Uterus (tissue), 3 donors: ENCODE measurements at regions not wholly inside any gene's neighbourhood (a gene's known extent, or its start where the extent isn't known, plus 50 kb on each side); places are given as distances from the start of the nearest gene placed in this dataset.

ENCODE experiments used
- DNase-seq, 2 donors: peaks; one replicate each; pipeline ENCODE4 v3.0.0-alpha.2; 2019 to 2020
- H3K27ac ChIP-seq, 2 donors: fragments of 200-600 bp; sonication (generic); 1 replicate in 1 of 2; 2 replicates in 1 of 2; pipeline ENCODE4 v1.5.1; 2016 to 2018
- H3K27me3 ChIP-seq, 2 donors: fragments of 200-600 bp; sonication (generic); one replicate each; pipeline ENCODE4 v1.5.1; 2018 to 2019; ENCODE audit warnings: control low read depth in 1 of 2
- H3K36me3 ChIP-seq, 2 donors: fragments of 200-600 bp; sonication (generic); one replicate each; pipeline ENCODE4 v1.5.1; 2019; ENCODE audit warnings: control low read depth in 1 of 2
- H3K4me1 ChIP-seq, 2 donors: fragments of 200-600 bp; sonication (generic); one replicate each; pipeline ENCODE4 v1.5.1; 2018 to 2019; ENCODE audit warnings: control low read depth in 1 of 2
- H3K4me3 ChIP-seq, 2 donors: fragments of 200-600 bp; sonication (generic); 1 replicate in 1 of 2; 2 replicates in 1 of 2; pipeline ENCODE4 v1.5.1; 2018 to 2019; ENCODE audit warnings: mild to moderate bottlenecking in 1 of 2
- H3K9me3 ChIP-seq, 2 donors: fragments of 200-600 bp; sonication (generic); one replicate each; pipeline ENCODE4 v1.5.1; 2019; ENCODE audit warnings: control low read depth in 1 of 2
- CTCF ChIP-seq, 4 experiments: fragments of 200-600 bp in 2 of 4; fragments of 450-650 bp in 2 of 4; sonication (generic) in 2 of 4; IDR thresholded peaks; one replicate each; pipeline ENCODE4 v1.5.1; 2016 to 2019; ENCODE audit warnings: antibody characterized with exemption in 4 of 4, mild to moderate bottlenecking in 2 of 4, moderate library complexity in 1 of 4
- POLR2A ChIP-seq, 2 donors: fragments of 450-650 bp; IDR thresholded peaks; one replicate each; pipeline ENCODE4 v1.6.1; 2016; ENCODE audit warnings: antibody characterized with exemption in 2 of 2, mild to moderate bottlenecking in 1 of 2, moderate library complexity in 1 of 2
- intact Hi-C: fragments of 100-400 bp; cut with DNase I; formaldehyde crosslinking; loops from one replicate; pipeline ENCODE4 v1.15.1; 2023; ENCODE audit warnings: low total_unique reads
- donor health status: DM: yes; HTN: yes; CAD: no.

DNA sequence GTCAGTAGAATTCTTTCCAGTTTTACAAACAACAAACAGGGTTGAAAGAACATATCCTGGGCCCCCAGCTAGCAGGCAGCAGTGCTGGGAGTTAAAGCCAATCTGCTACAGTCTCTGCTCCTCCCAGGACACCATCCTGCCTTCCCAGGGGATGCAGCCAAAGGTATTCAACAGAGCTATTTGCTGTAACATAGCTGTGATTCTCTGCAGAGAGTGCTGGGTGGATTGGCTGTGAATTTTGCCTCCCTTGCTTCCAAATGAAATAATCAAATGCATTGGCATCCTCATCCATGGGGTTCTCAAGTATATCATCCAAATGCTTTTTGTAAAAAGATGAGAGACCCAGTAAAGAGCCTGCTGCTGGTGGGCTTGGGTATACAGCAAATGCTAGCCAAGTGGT, 124.3 kb downstream of the NPIPB5 start:
- Histone ChIP-seq H3K27ac (no peak overlapping the region), H3K36me3 (no peaks in the 10 kb centered on the region), H3K9me3 (no peaks in the 10 kb centered on the region), H3K4me1 (no peaks in the 10 kb centered on the region), H3K4me3 (no peak overlapping the region), H3K27me3 (no peaks in the 10 kb centered on the region)
- no peak for DNase-seq
- TF ChIP-seq CTCF (IDR thresholded peaks at IDR 0.05) (no peak), POLR2A (IDR thresholded peaks at IDR 0.05) (no peak)
- intact Hi-C loops = no loop called here

DNA sequence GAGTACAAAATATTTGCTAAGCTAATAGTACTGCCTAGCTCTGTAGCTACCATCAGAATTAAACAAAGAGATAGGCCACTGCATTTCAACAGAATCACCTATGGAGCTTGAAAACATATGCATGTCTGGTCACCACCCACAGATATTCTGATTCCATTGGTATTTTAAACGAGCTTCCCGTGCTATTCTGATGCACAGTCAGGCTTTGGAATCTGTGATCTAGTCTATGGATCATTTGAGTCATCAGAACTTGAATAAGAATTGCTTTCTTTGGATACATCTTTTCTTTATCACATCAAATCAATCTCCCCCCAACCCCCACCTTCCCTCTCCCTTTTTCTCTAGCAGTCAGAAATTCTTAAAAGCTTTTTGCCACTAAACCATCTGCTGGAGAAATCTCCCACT, 124.7 kb downstream of the NPIPB5 start:
- intact Hi-C loops = no loop called here
- Histone ChIP-seq H3K9me3 (no peaks in the 10 kb centered on the region), H3K4me1 (no peaks in the 10 kb centered on the region), H3K27me3 (no peaks in the 10 kb centered on the region), H3K27ac (no peak overlapping the region), H3K36me3 (no peaks in the 10 kb centered on the region), H3K4me3 (no peak overlapping the region)
- no peak for TF ChIP-seq CTCF (IDR thresholded peaks at IDR 0.05)
- TF ChIP-seq POLR2A (IDR thresholded peaks at IDR 0.05) = no peak
- no peak for DNase-seq

- no peaks in the 10 kb centered on the region for H3K36me3 ChIP-seq
- H3K27ac ChIP-seq = no peak overlapping the region
- no peaks in the 10 kb centered on the region for H3K27me3 ChIP-seq
- TF ChIP-seq CTCF (IDR thresholded peaks at IDR 0.05) (no peak), POLR2A (IDR thresholded peaks at IDR 0.05) (no peak)
- H3K4me1 ChIP-seq = no peaks in the 10 kb centered on the region
- intact Hi-C loops = no loop called here
- no peaks in the 10 kb centered on the region for H3K9me3 ChIP-seq
- H3K4me3 ChIP-seq = no peak overlapping the region
- no peak for DNase-seq
These were observed 125.1 kb downstream of the NPIPB5 start for GRCh38 chr16:22635801-22636200.

DNA sequence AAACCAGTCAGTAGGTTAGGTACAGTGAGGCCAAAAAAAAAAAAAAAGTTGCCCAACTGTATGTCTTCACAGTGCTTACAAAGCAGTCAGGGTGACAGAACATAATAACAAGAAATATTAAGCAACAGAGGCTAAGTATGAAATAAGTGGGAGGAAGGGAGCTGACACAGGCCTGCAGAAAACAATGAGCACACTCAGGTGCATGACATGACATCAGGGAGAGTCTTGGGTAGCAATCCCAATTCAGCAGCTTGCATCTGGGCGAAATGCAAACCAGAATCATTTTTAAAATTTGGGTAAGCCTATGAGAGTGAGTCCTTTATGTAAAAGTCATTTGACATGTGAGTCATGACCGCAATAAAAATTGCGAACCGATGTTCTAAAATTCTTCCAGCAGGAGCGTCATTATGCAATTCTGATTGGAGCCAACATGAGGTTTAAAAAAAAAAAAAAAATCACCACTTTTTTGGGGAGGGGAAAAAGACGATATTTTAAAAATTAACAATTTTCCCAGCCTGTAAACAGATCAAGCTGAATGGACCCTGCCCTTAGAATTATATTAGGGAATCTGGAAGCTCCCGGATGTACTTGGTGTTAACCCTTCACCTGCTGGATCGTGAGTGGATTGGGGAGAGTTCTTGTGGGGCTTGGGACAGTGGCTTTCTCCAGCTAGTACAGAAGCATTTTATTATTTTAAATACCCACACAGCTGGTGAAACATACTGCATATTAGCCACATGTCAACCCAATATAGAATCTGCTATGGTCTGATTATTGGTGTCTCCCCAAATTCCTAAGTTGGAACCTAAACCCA, 127.9 kb downstream of the NPIPB5 start:
- TF ChIP-seq POLR2A (IDR thresholded peaks at IDR 0.05) (no peak), CTCF (IDR thresholded peaks at IDR 0.05) (no peak)
- no peak overlapping the region for H3K27ac ChIP-seq

DNA sequence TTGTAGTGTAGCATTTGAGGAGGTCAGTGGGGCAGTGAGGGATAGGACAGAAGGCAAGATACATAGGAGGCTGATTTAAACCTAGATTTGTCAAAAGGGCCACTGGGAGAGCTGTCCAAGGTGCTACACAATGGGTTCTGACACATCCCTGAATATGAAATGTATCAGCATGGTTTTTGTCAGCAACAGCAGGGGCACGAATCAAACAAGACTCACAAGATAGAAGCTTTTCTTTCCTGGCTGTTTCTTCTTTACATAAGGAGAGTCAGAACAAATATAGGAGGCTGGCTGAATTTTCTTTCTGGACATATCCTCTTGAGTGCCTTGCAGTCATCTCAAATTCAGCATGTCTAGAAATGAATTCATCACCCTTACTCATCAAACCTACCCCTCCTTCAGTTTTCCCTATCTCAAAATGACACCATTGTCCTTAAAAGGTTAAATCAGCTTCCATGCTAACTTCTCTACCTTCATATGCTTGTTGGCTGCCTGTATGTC, 130.5 kb downstream of the NPIPB5 start:
- Histone ChIP-seq H3K4me1 (no peaks in the 10 kb centered on the region), H3K4me3 (no peak overlapping the region), H3K27ac (no peak overlapping the region), H3K36me3 (no peaks in the 10 kb centered on the region), H3K9me3 (no peaks in the 10 kb centered on the region), H3K27me3 (no peaks in the 10 kb centered on the region)
- intact Hi-C loops = no loop called here
- no peak for DNase-seq
- TF ChIP-seq POLR2A (IDR thresholded peaks at IDR 0.05) = no peak
- TF ChIP-seq CTCF (IDR thresholded peaks at IDR 0.05) = no peak

More for the DNA sequence above, 127.9 kb downstream of the NPIPB5 start:
- Histone ChIP-seq H3K4me1 (no peaks in the 10 kb centered on the region), H3K27me3 (no peaks in the 10 kb centered on the region), H3K36me3 (no peaks in the 10 kb centered on the region), H3K4me3 (no peak overlapping the region), H3K9me3 (no peaks in the 10 kb centered on the region)
- intact Hi-C loops = no loop called here
- DNase-seq = no peak
